ENCODE measurements at regions not wholly inside any gene's neighbourhood (a gene's known extent, or its start where the extent isn't known, plus 50 kb on each side); places are given as distances from the start of the nearest gene placed in this dataset.

- no peak for DNase-seq
These were observed 557.4 kb upstream of the PSMD7 start for GRCh38 chr16:73739049-73739769.

- no peak for DNase-seq
These were observed 558.3 kb upstream of the PSMD7 start for GRCh38 chr16:73738266-73738665.

- no peak for DNase-seq
These were observed 559.0 kb upstream of the PSMD7 start for GRCh38 chr16:73737637-73738036.

GRCh38 chr16:73735954-73736353, 560.7 kb upstream of the PSMD7 start:
- no peak for DNase-seq

GRCh38 chr16:73735018-73735417, 561.6 kb upstream of the PSMD7 start:
- DNase-seq, result no peak

- DNase-seq, result no peak
These were observed 563.9 kb upstream of the PSMD7 start for GRCh38 chr16:73732681-73733080.

- DNase-seq, result no peak
These were observed 564.5 kb upstream of the PSMD7 start for GRCh38 chr16:73732143-73732542.

GRCh38 chr16:73730481-73731090, 566.0 kb upstream of the PSMD7 start:
- no peak for DNase-seq

GRCh38 chr16:73725156-73725555, 571.5 kb upstream of the PSMD7 start:
- no peak for DNase-seq

GRCh38 chr16:73724503-73724902, 572.1 kb upstream of the PSMD7 start:
- DNase-seq, result no peak

- no peak for DNase-seq
These were observed 579.2 kb upstream of the PSMD7 start for GRCh38 chr16:73717266-73717974.

- no peak for DNase-seq
These were observed 581.6 kb upstream of the PSMD7 start for GRCh38 chr16:73714976-73715375.

GRCh38 chr16:73713778-73714495, 582.7 kb upstream of the PSMD7 start:
- no peak for DNase-seq

GRCh38 chr16:73713251-73713650, 583.4 kb upstream of the PSMD7 start:
- DNase-seq, result no peak

- DNase-seq, result no peak
These were observed 585.1 kb upstream of the PSMD7 start for GRCh38 chr16:73711406-73712080.

GRCh38 chr16:73710526-73710925, 586.1 kb upstream of the PSMD7 start:
- no peak for DNase-seq

- no peak for DNase-seq
These were observed 588.8 kb upstream of the PSMD7 start for GRCh38 chr16:73707863-73708262.

GRCh38 chr16:73703891-73704290, 592.7 kb upstream of the PSMD7 start:
- no peak for DNase-seq

GRCh38 chr16:73697336-73697735, 599.3 kb upstream of the PSMD7 start:
- DNase-seq, result no peak

- DNase-seq, result no peak
These were observed 603.8 kb upstream of the PSMD7 start for GRCh38 chr16:73692861-73693260.

- no peak for DNase-seq
These were observed 612.8 kb upstream of the PSMD7 start for GRCh38 chr16:73683804-73684203.

GRCh38 chr16:73672135-73672534, 624.2 kb upstream of the ZFHX3 start:
- no peak for DNase-seq

Data from skin of body (tissue), 1 donor.